ENCODE measurements at regions not wholly inside any gene's neighbourhood (a gene's known extent, or its start where the extent isn't known, plus 50 kb on each side); places are given as distances from the start of the nearest gene placed in this dataset.

DNA sequence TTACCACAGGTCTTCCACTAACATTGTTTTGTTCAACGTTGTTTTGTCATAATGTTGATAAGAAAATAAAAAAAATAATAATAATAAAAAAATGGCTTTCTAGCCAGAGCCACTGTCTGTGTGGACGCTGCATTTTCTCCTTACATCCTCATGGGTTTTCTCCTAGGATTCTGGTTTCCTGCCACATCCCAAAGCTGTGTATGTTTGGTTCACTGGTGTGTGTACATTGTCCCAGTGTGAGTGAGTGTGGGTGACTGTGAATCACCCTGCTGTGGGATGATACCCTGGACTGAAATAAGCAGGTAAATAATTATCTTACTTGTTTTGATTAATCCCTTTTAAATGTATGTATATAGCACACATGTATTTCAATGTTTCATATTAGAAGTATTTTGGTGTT lies 2154.4 kb upstream of the AGA start:
- POLR2A ChIA-PET (ENCODE audit: low non-redundant PET): no interaction called here
- TF ChIP-seq, protein P1, sequence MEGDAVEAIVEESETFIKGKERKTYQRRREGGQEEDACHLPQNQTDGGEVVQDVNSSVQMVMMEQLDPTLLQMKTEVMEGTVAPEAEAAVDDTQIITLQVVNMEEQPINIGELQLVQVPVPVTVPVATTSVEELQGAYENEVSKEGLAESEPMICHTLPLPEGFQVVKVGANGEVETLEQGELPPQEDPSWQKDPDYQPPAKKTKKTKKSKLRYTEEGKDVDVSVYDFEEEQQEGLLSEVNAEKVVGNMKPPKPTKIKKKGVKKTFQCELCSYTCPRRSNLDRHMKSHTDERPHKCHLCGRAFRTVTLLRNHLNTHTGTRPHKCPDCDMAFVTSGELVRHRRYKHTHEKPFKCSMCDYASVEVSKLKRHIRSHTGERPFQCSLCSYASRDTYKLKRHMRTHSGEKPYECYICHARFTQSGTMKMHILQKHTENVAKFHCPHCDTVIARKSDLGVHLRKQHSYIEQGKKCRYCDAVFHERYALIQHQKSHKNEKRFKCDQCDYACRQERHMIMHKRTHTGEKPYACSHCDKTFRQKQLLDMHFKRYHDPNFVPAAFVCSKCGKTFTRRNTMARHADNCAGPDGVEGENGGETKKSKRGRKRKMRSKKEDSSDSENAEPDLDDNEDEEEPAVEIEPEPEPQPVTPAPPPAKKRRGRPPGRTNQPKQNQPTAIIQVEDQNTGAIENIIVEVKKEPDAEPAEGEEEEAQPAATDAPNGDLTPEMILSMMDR (conservative IDR thresholded peaks at IDR 0.05; ENCODE audit: low read depth, low read length): no peak
- no peak for TF ChIP-seq EZH2 (IDR thresholded peaks at IDR 0.05; ENCODE audit: borderline replicate concordance, low read depth, low read length, poor library complexity, severe bottlenecking)
- no peaks in the 10 kb centered on the region for H3K4me1 ChIP-seq (ENCODE audit: insufficient read depth, low read length, poor library complexity, severe bottlenecking)
- CTCF ChIA-PET: no interaction called here
- H3K27ac ChIP-seq (ENCODE audit: low read depth, low read length, poor library complexity, severe bottlenecking): no peak overlapping the region
- no peaks in the 10 kb centered on the region for H3K9me3 ChIP-seq (ENCODE audit: low read depth, low read length, poor library complexity, severe bottlenecking)
- no TSS peak for BruUV-seq (replicated peaks)
- H3K4me3 ChIP-seq (ENCODE audit: low read depth, low read length, poor library complexity, severe bottlenecking): no peak overlapping the region
- no peaks in the 10 kb centered on the region for H3K36me3 ChIP-seq (ENCODE audit: insufficient read depth, low read length, poor library complexity, severe bottlenecking)
- no peaks in the 10 kb centered on the region for H3K27me3 ChIP-seq (replicated peaks; ENCODE audit: insufficient read depth, low read depth, low read length, poor library complexity)
- intact Hi-C loops (cut with micrococcal nuclease; ENCODE audit: unreplicated experiment): no loop called here
- DNase-seq (ENCODE audit: low spot score): no peak

DNA sequence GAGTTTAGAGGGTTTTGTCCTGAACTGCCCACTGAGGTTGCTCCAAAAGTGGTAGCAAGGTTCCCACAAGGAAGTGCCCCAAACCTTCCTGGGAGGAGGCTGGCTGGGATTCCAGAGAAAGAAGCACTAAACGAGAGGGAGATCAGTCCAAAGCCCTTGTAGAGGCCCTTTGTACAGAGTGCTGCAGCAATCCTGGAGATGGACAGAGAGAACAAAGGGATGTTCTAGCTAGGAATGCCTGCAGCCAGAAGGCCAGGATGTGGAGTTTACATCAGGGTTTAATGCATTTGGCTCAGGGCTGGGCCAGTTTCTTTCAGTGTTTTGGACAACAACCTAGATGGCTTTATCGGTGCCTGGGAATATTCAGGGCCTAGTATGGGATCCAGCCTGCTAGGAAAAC lies 2155.1 kb upstream of the AGA start:
- H3K27ac ChIP-seq (ENCODE audit: low read depth, low read length, poor library complexity, severe bottlenecking): no peak overlapping the region
- no peak overlapping the region for H3K4me3 ChIP-seq (ENCODE audit: low read depth, low read length, poor library complexity, severe bottlenecking)
- BruUV-seq (replicated peaks): no TSS peak
- intact Hi-C loops (cut with micrococcal nuclease; ENCODE audit: unreplicated experiment): no loop called here
- no peaks in the 10 kb centered on the region for H3K4me1 ChIP-seq (ENCODE audit: insufficient read depth, low read length, poor library complexity, severe bottlenecking)
- ChIA-PET POLR2A (ENCODE audit: low non-redundant PET) (no interaction called here), CTCF (no interaction called here)
- no peaks in the 10 kb centered on the region for H3K9me3 ChIP-seq (ENCODE audit: low read depth, low read length, poor library complexity, severe bottlenecking)
- DNase-seq (ENCODE audit: low spot score): no peak
- TF ChIP-seq, protein P1 (conservative IDR thresholded peaks at IDR 0.05; ENCODE audit: low read depth, low read length): no peak
- TF ChIP-seq EZH2 (IDR thresholded peaks at IDR 0.05; ENCODE audit: borderline replicate concordance, low read depth, low read length, poor library complexity, severe bottlenecking): no peak
- H3K36me3 ChIP-seq (ENCODE audit: insufficient read depth, low read length, poor library complexity, severe bottlenecking): no peaks in the 10 kb centered on the region
- no peaks in the 10 kb centered on the region for H3K27me3 ChIP-seq (replicated peaks; ENCODE audit: insufficient read depth, low read depth, low read length, poor library complexity)

DNA sequence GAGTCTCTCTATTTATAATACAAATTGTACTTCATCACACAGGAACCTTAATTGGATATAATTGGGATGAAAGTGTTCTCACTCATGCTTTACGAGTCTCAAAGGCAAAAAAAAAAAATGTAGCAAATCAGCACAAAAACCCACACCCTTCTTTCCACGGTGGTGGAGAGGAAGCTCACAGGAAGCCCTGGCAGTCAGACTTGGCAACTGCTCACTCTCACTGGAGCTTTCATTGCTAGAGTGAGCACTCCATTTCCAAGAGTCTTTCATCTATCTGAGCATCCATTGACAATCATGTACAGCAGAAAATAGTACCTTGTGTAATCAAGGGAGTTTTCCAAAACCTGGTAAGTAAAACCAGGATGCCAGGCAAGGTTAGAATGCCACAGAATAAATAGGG lies 2159.4 kb upstream of the AGA start:
- no peaks in the 10 kb centered on the region for H3K27me3 ChIP-seq (replicated peaks; ENCODE audit: insufficient read depth, low read depth, low read length, poor library complexity)
- CTCF ChIA-PET: no interaction called here
- H3K9me3 ChIP-seq (ENCODE audit: low read depth, low read length, poor library complexity, severe bottlenecking): no peaks in the 10 kb centered on the region
- no peak overlapping the region for H3K4me3 ChIP-seq (ENCODE audit: low read depth, low read length, poor library complexity, severe bottlenecking)
- POLR2A ChIA-PET (ENCODE audit: low non-redundant PET): no interaction called here
- H3K27ac ChIP-seq (ENCODE audit: low read depth, low read length, poor library complexity, severe bottlenecking): no peak overlapping the region
- no TSS peak for BruUV-seq (replicated peaks)
- intact Hi-C loops (cut with micrococcal nuclease; ENCODE audit: unreplicated experiment): no loop called here
- H3K4me1 ChIP-seq (ENCODE audit: insufficient read depth, low read length, poor library complexity, severe bottlenecking): no peaks in the 10 kb centered on the region
- TF ChIP-seq EZH2 (IDR thresholded peaks at IDR 0.05; ENCODE audit: borderline replicate concordance, low read depth, low read length, poor library complexity, severe bottlenecking): no peak
- TF ChIP-seq, protein P1 (conservative IDR thresholded peaks at IDR 0.05; ENCODE audit: low read depth, low read length): no peak
- DNase-seq (ENCODE audit: low spot score): no peak
- no peaks in the 10 kb centered on the region for H3K36me3 ChIP-seq (ENCODE audit: insufficient read depth, low read length, poor library complexity, severe bottlenecking)
